ENCODE measurements at regions not wholly inside any gene's neighbourhood (a gene's known extent, or its start where the extent isn't known, plus 50 kb on each side); places are given as distances from the start of the nearest gene placed in this dataset.

DNA sequence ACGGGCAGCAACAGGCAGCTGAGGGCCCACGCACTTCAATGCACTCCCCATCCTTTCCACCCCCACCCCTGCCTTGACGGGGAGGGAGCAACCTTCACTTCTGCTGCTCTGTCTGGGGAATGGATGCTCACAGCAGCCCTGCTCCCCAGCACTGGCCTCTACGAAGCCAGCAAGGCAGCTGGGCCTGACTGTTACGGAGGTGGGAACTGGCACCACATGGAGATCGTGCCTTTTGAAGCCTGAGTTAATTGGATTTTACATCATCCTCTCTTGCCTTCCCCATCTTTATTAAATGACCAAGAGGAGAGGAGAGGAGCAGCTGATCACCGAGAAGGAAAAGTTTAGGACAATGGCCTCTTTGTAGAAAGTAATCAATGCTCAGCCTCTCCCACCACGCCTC lies 187.0 kb upstream of the RPL38 start:
- Histone ChIP-seq H3K9me3 (no peaks in the 10 kb centered on the region), H3K4me1 (ENCODE audit: control insufficient read depth in 1 of 2, extremely low read depth in 1 of 2, insufficient read depth in 2 of 2, low read length in 2 of 2) (peaks cover 0 to 10% of the 10 kb centered on the region in 2 experiments), H3K4me3 (ENCODE audit: control insufficient read depth in 1 of 2, extremely low read depth in 1 of 2, low read length in 1 of 2) (no peak overlapping the region), H3K27me3 (replicated peaks in 1 of 2; ENCODE audit: control insufficient read depth in 2 of 2, extremely low read depth in 1 of 2, insufficient read depth in 2 of 2, low read length in 1 of 2) (peaks cover 0 to 43% of the 10 kb centered on the region in 2 experiments), H3K27ac (ENCODE audit: low read length) (no peak overlapping the region), H3K36me3 (ENCODE audit: control insufficient read depth in 2 of 2, extremely low read depth in 1 of 2, insufficient read depth in 1 of 2, low read length in 1 of 2) (no peaks in the 10 kb centered on the region)
- ATAC-seq (replicated peaks in 1 of 4), result no peak
- H3K36me3 Mint-ChIP-seq, result no peaks in the 10 kb centered on the region
- WGBS (ENCODE audit: insufficient coverage), result 90% methylated on average over 2 of the region's 8 CpGs
- POLR2A ChIA-PET, result no interaction called here
- no peak overlapping the region for H3K4me3 Mint-ChIP-seq
- no peak for DNase-seq
- H3K9me3 Mint-ChIP-seq, result no peaks in the 10 kb centered on the region
- peaks cover 0 to 11% of the 10 kb centered on the region in 2 donors for H3K27me3 Mint-ChIP-seq
- peaks cover 12 to 26% (median 23%) of the 10 kb centered on the region in 3 donors for H3K4me1 Mint-ChIP-seq
- no peak overlapping the region for H3K27ac Mint-ChIP-seq
- CTCF ChIA-PET, result no interaction called here

DNA sequence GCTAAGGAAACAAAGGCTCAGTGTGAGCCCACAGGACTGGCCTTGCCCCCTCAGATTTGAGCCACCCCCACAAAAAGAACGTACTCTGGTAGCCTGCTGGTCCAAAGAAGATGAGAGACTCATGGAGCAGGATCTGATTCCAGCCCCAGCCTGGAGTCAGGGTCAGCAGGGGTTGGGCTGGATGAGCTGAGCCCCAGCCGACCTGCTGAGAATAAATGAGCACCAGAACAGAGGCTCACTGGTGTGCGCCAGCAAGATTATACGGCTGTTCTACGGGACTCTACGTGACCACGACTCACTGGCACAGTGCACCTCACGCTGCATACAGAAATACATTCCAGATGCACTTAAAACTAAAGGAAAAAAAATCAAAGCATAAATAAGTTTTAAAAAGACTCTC lies 186.0 kb upstream of the RPL38 start:
- H3K36me3 ChIP-seq (ENCODE audit: control insufficient read depth in 2 of 2, extremely low read depth in 1 of 2, insufficient read depth in 1 of 2, low read length in 1 of 2), result no peaks in the 10 kb centered on the region
- H3K4me3 ChIP-seq (ENCODE audit: control insufficient read depth in 1 of 2, extremely low read depth in 1 of 2, low read length in 1 of 2), result no peak overlapping the region
- WGBS (ENCODE audit: insufficient coverage), result 80% methylated on average over 1 of the region's 8 CpGs
- Mint-ChIP-seq H3K9me3 (no peaks in the 10 kb centered on the region), H3K27ac (no peak overlapping the region), H3K36me3 (no peaks in the 10 kb centered on the region), H3K4me3 (no peak overlapping the region), H3K27me3 (peaks cover 0 to 11% of the 10 kb centered on the region in 2 donors), H3K4me1 (peaks cover 6 to 17% (median 15%) of the 10 kb centered on the region in 3 donors)
- no peaks in the 10 kb centered on the region for H3K9me3 ChIP-seq
- ChIA-PET POLR2A (no interaction called here), CTCF (no interaction called here)
- DNase-seq, result no peak
- peaks cover 0 to 38% of the 10 kb centered on the region in 2 experiments for H3K27me3 ChIP-seq (replicated peaks in 1 of 2; ENCODE audit: control insufficient read depth in 2 of 2, extremely low read depth in 1 of 2, insufficient read depth in 2 of 2, low read length in 1 of 2)
- H3K4me1 ChIP-seq (ENCODE audit: control insufficient read depth in 1 of 2, extremely low read depth in 1 of 2, insufficient read depth in 2 of 2, low read length in 2 of 2), result peaks cover 0 to 3% of the 10 kb centered on the region in 2 experiments
- no peak overlapping the region for H3K27ac ChIP-seq (ENCODE audit: low read length)
- ATAC-seq (replicated peaks in 1 of 4), result no peak

GRCh38 chr17:74018115-74018514 lies 185.4 kb upstream of the RPL38 start:
- Histone ChIP-seq H3K4me3 (ENCODE audit: control insufficient read depth in 1 of 2, extremely low read depth in 1 of 2, low read length in 1 of 2) (no peak overlapping the region), H3K27ac (ENCODE audit: low read length) (no peak overlapping the region), H3K4me1 (ENCODE audit: control insufficient read depth in 1 of 2, extremely low read depth in 1 of 2, insufficient read depth in 2 of 2, low read length in 2 of 2) (no peaks in the 10 kb centered on the region), H3K9me3 (no peaks in the 10 kb centered on the region), H3K27me3 (replicated peaks in 1 of 2; ENCODE audit: control insufficient read depth in 2 of 2, extremely low read depth in 1 of 2, insufficient read depth in 2 of 2, low read length in 1 of 2) (peaks cover 0 to 38% of the 10 kb centered on the region in 2 experiments), H3K36me3 (ENCODE audit: control insufficient read depth in 2 of 2, extremely low read depth in 1 of 2, insufficient read depth in 1 of 2, low read length in 1 of 2) (no peaks in the 10 kb centered on the region)
- DNase-seq (no peak), ATAC-seq (replicated peaks in 1 of 4) (no peak)
- H3K9me3 Mint-ChIP-seq, result no peaks in the 10 kb centered on the region
- H3K36me3 Mint-ChIP-seq, result no peaks in the 10 kb centered on the region
- no peak overlapping the region for H3K4me3 Mint-ChIP-seq
- WGBS (ENCODE audit: insufficient coverage), result 77% methylated on average over 4 of the region's 4 CpGs
- POLR2A ChIA-PET, result interaction anchor here in 1 of 2 donors (0.6 kb wide), 1 partner anchor 430 kb away, joined by 4 read pairs; no protein-coding TSS in a partner anchor
- peaks cover 0 to 12% (median 10%) of the 10 kb centered on the region in 3 donors for H3K4me1 Mint-ChIP-seq
- CTCF ChIA-PET, result interaction anchor here in 1 of 2 donors (0.6 kb wide), 1 partner anchor 195 kb away, joined by 3 read pairs; no protein-coding TSS in a partner anchor
- H3K27me3 Mint-ChIP-seq, result peaks cover 0 to 11% of the 10 kb centered on the region in 2 donors
- H3K27ac Mint-ChIP-seq, result no peak overlapping the region

DNA sequence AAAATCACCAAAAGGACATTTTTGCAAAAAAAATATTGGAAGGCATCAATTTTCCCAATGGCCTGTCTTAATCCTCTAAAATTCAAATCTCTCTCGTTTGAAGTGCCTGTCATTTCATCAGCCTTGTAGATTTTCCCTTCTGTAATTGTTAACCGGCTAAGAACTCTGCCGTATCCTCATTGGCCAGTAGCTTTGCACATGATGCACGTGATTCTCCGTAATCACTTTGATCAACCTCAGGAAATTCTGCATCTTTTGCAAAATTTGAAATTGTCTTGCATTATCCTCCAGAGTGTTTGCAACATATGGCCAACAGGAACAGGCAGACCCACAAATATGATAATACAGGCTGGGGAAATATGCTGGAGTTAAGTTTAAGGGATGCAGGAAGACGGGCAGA lies 184.2 kb upstream of the RPL38 start:
- DNase-seq, result no peak
- CTCF ChIA-PET, result interaction anchor here in 1 of 2 donors (0.6 kb wide), 1 partner anchor 675 kb away, joined by 3 read pairs; no protein-coding TSS in a partner anchor
- POLR2A ChIA-PET, result interaction anchor here in 1 of 2 donors (0.6 kb wide), 1 partner anchor 86 kb away, joined by 3 read pairs; no protein-coding TSS in a partner anchor

DNA sequence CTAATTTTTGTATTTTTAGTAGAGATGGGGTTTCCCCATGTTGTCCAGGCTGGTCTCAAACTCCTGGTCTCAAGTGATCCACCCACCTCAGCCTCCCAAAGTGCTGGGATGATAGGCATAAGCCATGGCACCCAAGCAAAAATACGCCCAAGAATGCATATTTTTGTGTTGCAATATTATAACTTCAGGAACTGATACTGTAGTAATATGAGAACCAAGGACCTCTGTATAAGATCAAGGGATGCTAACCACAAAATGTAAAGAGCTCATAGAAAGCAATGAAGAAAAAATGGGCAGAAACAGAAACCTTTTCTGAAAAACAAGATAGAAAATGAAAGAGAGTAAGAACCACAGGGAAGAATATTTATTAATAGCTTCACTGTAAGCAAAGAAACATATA lies 183.6 kb upstream of the RPL38 start:
- no peak overlapping the region for H3K27ac Mint-ChIP-seq
- CTCF ChIA-PET, result interaction anchor here in 1 of 2 donors (0.7 kb wide), 1 partner anchor 14 kb away, joined by 7 read pairs; no protein-coding TSS in a partner anchor
- no CpG with 5 or more reads among the region's 1 CpG for WGBS (ENCODE audit: insufficient coverage)

More for the DNA sequence above, 184.2 kb upstream of the RPL38 start:
- Histone ChIP-seq H3K27ac (ENCODE audit: low read length) (no peak overlapping the region), H3K4me1 (ENCODE audit: control insufficient read depth in 1 of 2, extremely low read depth in 1 of 2, insufficient read depth in 2 of 2, low read length in 2 of 2) (no peaks in the 10 kb centered on the region), H3K27me3 (replicated peaks in 1 of 2; ENCODE audit: control insufficient read depth in 2 of 2, extremely low read depth in 1 of 2, insufficient read depth in 2 of 2, low read length in 1 of 2) (peaks cover 0 to 34% of the 10 kb centered on the region in 2 experiments), H3K36me3 (ENCODE audit: control insufficient read depth in 2 of 2, extremely low read depth in 1 of 2, insufficient read depth in 1 of 2, low read length in 1 of 2) (no peaks in the 10 kb centered on the region), H3K4me3 (ENCODE audit: control insufficient read depth in 1 of 2, extremely low read depth in 1 of 2, low read length in 1 of 2) (no peak overlapping the region), H3K9me3 (no peaks in the 10 kb centered on the region)
- Mint-ChIP-seq H3K36me3 (no peaks in the 10 kb centered on the region), H3K27ac (no peak overlapping the region), H3K4me3 (no peak overlapping the region), H3K9me3 (no peaks in the 10 kb centered on the region), H3K4me1 (peaks cover 0 to 2% (median under 1%) of the 10 kb centered on the region in 3 donors), H3K27me3 (peaks cover under 1 to 11% of the 10 kb centered on the region in 2 donors)
- no peak for ATAC-seq (replicated peaks in 1 of 4)
- 83% methylated on average over 6 of the region's 6 CpGs for WGBS (ENCODE audit: insufficient coverage)

DNA sequence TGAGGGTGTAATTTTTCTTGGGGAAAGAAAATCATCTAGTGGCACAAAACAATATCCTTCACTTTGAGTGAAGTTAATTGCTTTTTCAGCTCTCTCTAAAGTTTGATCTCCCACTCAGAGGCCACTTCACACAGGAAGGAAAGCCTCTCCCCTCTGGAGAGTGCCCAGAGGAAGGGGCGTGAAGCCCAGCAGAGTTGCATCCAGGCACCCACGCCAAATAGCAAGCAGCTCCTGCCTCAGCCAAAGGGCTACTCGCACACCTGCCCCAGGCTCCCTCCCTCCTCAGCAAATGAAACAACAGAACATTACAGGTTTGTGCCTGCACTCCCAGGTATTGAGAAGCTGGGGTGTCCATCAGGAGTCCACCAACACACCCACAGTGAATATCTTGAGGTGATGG lies 183.0 kb upstream of the RPL38 start:
- no peak overlapping the region for H3K27ac ChIP-seq (ENCODE audit: low read length)
- no peaks in the 10 kb centered on the region for H3K4me1 ChIP-seq (ENCODE audit: control insufficient read depth in 1 of 2, extremely low read depth in 1 of 2, insufficient read depth in 2 of 2, low read length in 2 of 2)
- H3K4me3 Mint-ChIP-seq, result no peak overlapping the region
- POLR2A ChIA-PET, result no interaction called here
- CTCF ChIA-PET, result no interaction called here
- no peak overlapping the region for H3K4me3 ChIP-seq (ENCODE audit: control insufficient read depth in 1 of 2, extremely low read depth in 1 of 2, low read length in 1 of 2)
- peaks cover 0 to 2% (median 0%) of the 10 kb centered on the region in 3 donors for H3K4me1 Mint-ChIP-seq
- DNase-seq, result no peak
- H3K27ac Mint-ChIP-seq, result no peak overlapping the region
- H3K9me3 ChIP-seq, result no peaks in the 10 kb centered on the region
- H3K27me3 ChIP-seq (replicated peaks in 1 of 2; ENCODE audit: control insufficient read depth in 2 of 2, extremely low read depth in 1 of 2, insufficient read depth in 2 of 2, low read length in 1 of 2), result peaks cover 0 to 25% of the 10 kb centered on the region in 2 experiments
- ATAC-seq (replicated peaks in 1 of 4), result no peak
- no CpG with 5 or more reads among the region's 3 CpGs for WGBS (ENCODE audit: insufficient coverage)
- H3K9me3 Mint-ChIP-seq, result no peaks in the 10 kb centered on the region
- no peaks in the 10 kb centered on the region for H3K36me3 ChIP-seq (ENCODE audit: control insufficient read depth in 2 of 2, extremely low read depth in 1 of 2, insufficient read depth in 1 of 2, low read length in 1 of 2)
- H3K27me3 Mint-ChIP-seq, result peaks cover 2 to 10% of the 10 kb centered on the region in 2 donors
- no peaks in the 10 kb centered on the region for H3K36me3 Mint-ChIP-seq

More for the DNA sequence above, 183.6 kb upstream of the RPL38 start:
- Mint-ChIP-seq H3K27me3 (peaks cover 2 to 11% of the 10 kb centered on the region in 2 donors), H3K9me3 (no peaks in the 10 kb centered on the region), H3K4me1 (peaks cover 0 to 2% (median 0%) of the 10 kb centered on the region in 3 donors), H3K36me3 (no peaks in the 10 kb centered on the region), H3K4me3 (no peak overlapping the region)
- POLR2A ChIA-PET, result no interaction called here
- Histone ChIP-seq H3K4me1 (ENCODE audit: control insufficient read depth in 1 of 2, extremely low read depth in 1 of 2, insufficient read depth in 2 of 2, low read length in 2 of 2) (no peaks in the 10 kb centered on the region), H3K4me3 (ENCODE audit: control insufficient read depth in 1 of 2, extremely low read depth in 1 of 2, low read length in 1 of 2) (no peak overlapping the region), H3K27me3 (replicated peaks in 1 of 2; ENCODE audit: control insufficient read depth in 2 of 2, extremely low read depth in 1 of 2, insufficient read depth in 2 of 2, low read length in 1 of 2) (peaks cover 0 to 29% of the 10 kb centered on the region in 2 experiments), H3K27ac (ENCODE audit: low read length) (no peak overlapping the region), H3K9me3 (no peaks in the 10 kb centered on the region), H3K36me3 (ENCODE audit: control insufficient read depth in 2 of 2, extremely low read depth in 1 of 2, insufficient read depth in 1 of 2, low read length in 1 of 2) (no peaks in the 10 kb centered on the region)
- no peak for ATAC-seq (replicated peaks in 1 of 4)
- no peak for DNase-seq
